ENCODE measurements at regions not wholly inside any gene's neighbourhood (a gene's known extent, or its start where the extent isn't known, plus 50 kb on each side); places are given as distances from the start of the nearest gene placed in this dataset.
"Not testable (repeated sequence)": the region's sequence is repeated elsewhere in the genome, so short reads cannot be mapped to it uniquely, and the experiment has no call there.

- H3K36me3 ChIP-seq (ENCODE audit: control insufficient read depth in 3 of 3, insufficient read depth in 3 of 3, low read length in 3 of 3) = no peaks in the 10 kb centered on the region
- no peak overlapping the region for H3K4me3 ChIP-seq (ENCODE audit: low read length in 3 of 3)
- H3K9ac ChIP-seq (ENCODE audit: low read depth in 1 of 3, low read length in 3 of 3) = no peak overlapping the region
- no peaks in the 10 kb centered on the region for H3K9me3 ChIP-seq (ENCODE audit: control insufficient read depth in 3 of 3, low read length in 3 of 3)
- no peaks in the 10 kb centered on the region for H3K27me3 ChIP-seq (ENCODE audit: control insufficient read depth in 3 of 3, insufficient read depth in 3 of 3, low read length in 3 of 3)
- no peak overlapping the region for H3K27ac ChIP-seq (ENCODE audit: low read depth, low read length)
- peaks cover 0 to 8% (median 5%) of the 10 kb centered on the region in 3 donors for H3K4me1 ChIP-seq (ENCODE audit: control insufficient read depth in 3 of 3, insufficient read depth in 3 of 3, low read length in 3 of 3)
Measured at GRCh38 chr10:70986623-70986950, 98.2 kb upstream of the PCBD1 start.

- Histone ChIP-seq H3K27me3 (ENCODE audit: control insufficient read depth in 3 of 3, insufficient read depth in 3 of 3, low read length in 3 of 3) (no peaks in the 10 kb centered on the region), H3K27ac (ENCODE audit: low read depth, low read length) (no peak overlapping the region), H3K36me3 (ENCODE audit: control insufficient read depth in 3 of 3, insufficient read depth in 3 of 3, low read length in 3 of 3) (no peaks in the 10 kb centered on the region), H3K4me3 (ENCODE audit: low read length in 3 of 3) (no peak overlapping the region), H3K9ac (ENCODE audit: low read depth in 1 of 3, low read length in 3 of 3) (no peak overlapping the region), H3K9me3 (ENCODE audit: control insufficient read depth in 3 of 3, low read length in 3 of 3) (no peaks in the 10 kb centered on the region), H3K4me1 (ENCODE audit: control insufficient read depth in 3 of 3, insufficient read depth in 3 of 3, low read length in 3 of 3) (peaks cover 0 to 5% (median 4%) of the 10 kb centered on the region in 3 donors)
Measured at GRCh38 chr10:70987396-70988130, 99.2 kb upstream of the PCBD1 start.

GRCh38 chr10:70990156-70990555 lies 101.8 kb upstream of the PCBD1 start:
- H3K4me3 ChIP-seq (ENCODE audit: low read length in 3 of 3); H3K9ac ChIP-seq (ENCODE audit: low read depth in 1 of 3, low read length in 3 of 3); H3K36me3 ChIP-seq (ENCODE audit: control insufficient read depth in 3 of 3, insufficient read depth in 3 of 3, low read length in 3 of 3); H3K27ac ChIP-seq (ENCODE audit: low read depth, low read length); H3K9me3 ChIP-seq (ENCODE audit: control insufficient read depth in 3 of 3, low read length in 3 of 3); H3K27me3 ChIP-seq (ENCODE audit: control insufficient read depth in 3 of 3, insufficient read depth in 3 of 3, low read length in 3 of 3); H3K4me1 ChIP-seq (ENCODE audit: control insufficient read depth in 3 of 3, insufficient read depth in 3 of 3, low read length in 3 of 3): not testable (repeated sequence)

- no peaks in the 10 kb centered on the region for H3K36me3 ChIP-seq (ENCODE audit: control insufficient read depth in 3 of 3, insufficient read depth in 3 of 3, low read length in 3 of 3)
- no peak overlapping the region for H3K27ac ChIP-seq (ENCODE audit: low read depth, low read length)
- H3K27me3 ChIP-seq (ENCODE audit: control insufficient read depth in 3 of 3, insufficient read depth in 3 of 3, low read length in 3 of 3) = no peaks in the 10 kb centered on the region
- no peaks in the 10 kb centered on the region for H3K9me3 ChIP-seq (ENCODE audit: control insufficient read depth in 3 of 3, low read length in 3 of 3)
- H3K4me1 ChIP-seq (ENCODE audit: control insufficient read depth in 3 of 3, insufficient read depth in 3 of 3, low read length in 3 of 3) = peaks cover 0 to 4% (median 4%) of the 10 kb centered on the region in 3 donors
- no peak overlapping the region for H3K9ac ChIP-seq (ENCODE audit: low read depth in 1 of 3, low read length in 3 of 3)
- H3K4me3 ChIP-seq (ENCODE audit: low read length in 3 of 3) = no peak overlapping the region
Measured at GRCh38 chr10:70990681-70991080, 102.3 kb upstream of the PCBD1 start.

- Histone ChIP-seq H3K27me3 (ENCODE audit: control insufficient read depth in 3 of 3, insufficient read depth in 3 of 3, low read length in 3 of 3) (peaks cover 0 to 5% (median under 1%) of the 10 kb centered on the region in 3 donors), H3K4me3 (ENCODE audit: low read length in 3 of 3) (no peak overlapping the region), H3K4me1 (ENCODE audit: control insufficient read depth in 3 of 3, insufficient read depth in 3 of 3, low read length in 3 of 3) (no peaks in the 10 kb centered on the region), H3K9me3 (ENCODE audit: control insufficient read depth in 3 of 3, low read length in 3 of 3) (no peaks in the 10 kb centered on the region), H3K9ac (ENCODE audit: low read depth in 1 of 3, low read length in 3 of 3) (no peak overlapping the region), H3K27ac (ENCODE audit: low read depth, low read length) (no peak overlapping the region), H3K36me3 (ENCODE audit: control insufficient read depth in 3 of 3, insufficient read depth in 3 of 3, low read length in 3 of 3) (no peaks in the 10 kb centered on the region)
Measured at GRCh38 chr10:70991140-70992124, 103.1 kb upstream of the PCBD1 start.

GRCh38 chr10:70992436-70992835 lies 104.1 kb upstream of the PCBD1 start:
- no peaks in the 10 kb centered on the region for H3K4me1 ChIP-seq (ENCODE audit: control insufficient read depth in 3 of 3, insufficient read depth in 3 of 3, low read length in 3 of 3)

GRCh38 chr10:70993051-70993450 lies 104.7 kb upstream of the PCBD1 start:
- no peak overlapping the region for H3K4me3 ChIP-seq (ENCODE audit: low read length in 3 of 3)
- no peak overlapping the region for H3K9ac ChIP-seq (ENCODE audit: low read depth in 1 of 3, low read length in 3 of 3)
- H3K27ac ChIP-seq (ENCODE audit: low read depth, low read length) = no peak overlapping the region
- H3K36me3 ChIP-seq (ENCODE audit: control insufficient read depth in 3 of 3, insufficient read depth in 3 of 3, low read length in 3 of 3) = no peaks in the 10 kb centered on the region
- H3K4me1 ChIP-seq (ENCODE audit: control insufficient read depth in 3 of 3, insufficient read depth in 3 of 3, low read length in 3 of 3) = no peaks in the 10 kb centered on the region
- H3K9me3 ChIP-seq (ENCODE audit: control insufficient read depth in 3 of 3, low read length in 3 of 3) = no peaks in the 10 kb centered on the region
- peaks cover 3 to 11% (median 5%) of the 10 kb centered on the region in 3 donors for H3K27me3 ChIP-seq (ENCODE audit: control insufficient read depth in 3 of 3, insufficient read depth in 3 of 3, low read length in 3 of 3)

More at GRCh38 chr10:70992436-70992835, 104.1 kb upstream of the PCBD1 start:
- H3K9ac ChIP-seq (ENCODE audit: low read depth in 1 of 3, low read length in 3 of 3) = no peak overlapping the region
- H3K4me3 ChIP-seq (ENCODE audit: low read length in 3 of 3) = no peak overlapping the region
- H3K27me3 ChIP-seq (ENCODE audit: control insufficient read depth in 3 of 3, insufficient read depth in 3 of 3, low read length in 3 of 3) = peaks cover 3 to 5% (median 5%) of the 10 kb centered on the region in 3 donors
- H3K9me3 ChIP-seq (ENCODE audit: control insufficient read depth in 3 of 3, low read length in 3 of 3) = no peaks in the 10 kb centered on the region
- no peaks in the 10 kb centered on the region for H3K36me3 ChIP-seq (ENCODE audit: control insufficient read depth in 3 of 3, insufficient read depth in 3 of 3, low read length in 3 of 3)
- H3K27ac ChIP-seq (ENCODE audit: low read depth, low read length) = no peak overlapping the region

- no peaks in the 10 kb centered on the region for H3K4me1 ChIP-seq (ENCODE audit: control insufficient read depth in 3 of 3, insufficient read depth in 3 of 3, low read length in 3 of 3)
- no peak overlapping the region for H3K27ac ChIP-seq (ENCODE audit: low read depth, low read length)
- no peaks in the 10 kb centered on the region for H3K9me3 ChIP-seq (ENCODE audit: control insufficient read depth in 3 of 3, low read length in 3 of 3)
- H3K27me3 ChIP-seq (ENCODE audit: control insufficient read depth in 3 of 3, insufficient read depth in 3 of 3, low read length in 3 of 3) = peaks cover 3 to 14% (median 5%) of the 10 kb centered on the region in 3 donors
- H3K9ac ChIP-seq (ENCODE audit: low read depth in 1 of 3, low read length in 3 of 3) = no peak overlapping the region
- H3K36me3 ChIP-seq (ENCODE audit: control insufficient read depth in 3 of 3, insufficient read depth in 3 of 3, low read length in 3 of 3) = no peaks in the 10 kb centered on the region
- H3K4me3 ChIP-seq (ENCODE audit: low read length in 3 of 3) = no peak overlapping the region
Measured at GRCh38 chr10:70996549-70996948, 108.2 kb upstream of the PCBD1 start.

- H3K27ac ChIP-seq (ENCODE audit: low read depth, low read length) = no peak overlapping the region
- no peak overlapping the region for H3K4me3 ChIP-seq (ENCODE audit: low read length in 3 of 3)
- peaks cover 3 to 14% (median 5%) of the 10 kb centered on the region in 3 donors for H3K27me3 ChIP-seq (ENCODE audit: control insufficient read depth in 3 of 3, insufficient read depth in 3 of 3, low read length in 3 of 3)
- H3K36me3 ChIP-seq (ENCODE audit: control insufficient read depth in 3 of 3, insufficient read depth in 3 of 3, low read length in 3 of 3) = no peaks in the 10 kb centered on the region
- no peaks in the 10 kb centered on the region for H3K9me3 ChIP-seq (ENCODE audit: control insufficient read depth in 3 of 3, low read length in 3 of 3)
- no peaks in the 10 kb centered on the region for H3K4me1 ChIP-seq (ENCODE audit: control insufficient read depth in 3 of 3, insufficient read depth in 3 of 3, low read length in 3 of 3)
- no peak overlapping the region for H3K9ac ChIP-seq (ENCODE audit: low read depth in 1 of 3, low read length in 3 of 3)
Measured at GRCh38 chr10:70997236-70997635, 108.9 kb upstream of the PCBD1 start.

GRCh38 chr10:70998086-70998485 lies 109.7 kb upstream of the PCBD1 start:
- no peak overlapping the region for H3K4me3 ChIP-seq (ENCODE audit: low read length in 3 of 3)
- no peak overlapping the region for H3K27ac ChIP-seq (ENCODE audit: low read depth, low read length)
- no peaks in the 10 kb centered on the region for H3K9me3 ChIP-seq (ENCODE audit: control insufficient read depth in 3 of 3, low read length in 3 of 3)
- no peaks in the 10 kb centered on the region for H3K36me3 ChIP-seq (ENCODE audit: control insufficient read depth in 3 of 3, insufficient read depth in 3 of 3, low read length in 3 of 3)
- H3K27me3 ChIP-seq (ENCODE audit: control insufficient read depth in 3 of 3, insufficient read depth in 3 of 3, low read length in 3 of 3) = peaks cover 3 to 14% (median 5%) of the 10 kb centered on the region in 3 donors
- H3K4me1 ChIP-seq (ENCODE audit: control insufficient read depth in 3 of 3, insufficient read depth in 3 of 3, low read length in 3 of 3) = no peaks in the 10 kb centered on the region
- no peak overlapping the region for H3K9ac ChIP-seq (ENCODE audit: low read depth in 1 of 3, low read length in 3 of 3)
